ENCODE measurements at regions not wholly inside any gene's neighbourhood (a gene's known extent, or its start where the extent isn't known, plus 50 kb on each side); places are given as distances from the start of the nearest gene placed in this dataset.

- no peak for DNase-seq
Measured at GRCh38 chr7:106776618-106777347, 88.3 kb upstream of the PIK3CG start.

DNA sequence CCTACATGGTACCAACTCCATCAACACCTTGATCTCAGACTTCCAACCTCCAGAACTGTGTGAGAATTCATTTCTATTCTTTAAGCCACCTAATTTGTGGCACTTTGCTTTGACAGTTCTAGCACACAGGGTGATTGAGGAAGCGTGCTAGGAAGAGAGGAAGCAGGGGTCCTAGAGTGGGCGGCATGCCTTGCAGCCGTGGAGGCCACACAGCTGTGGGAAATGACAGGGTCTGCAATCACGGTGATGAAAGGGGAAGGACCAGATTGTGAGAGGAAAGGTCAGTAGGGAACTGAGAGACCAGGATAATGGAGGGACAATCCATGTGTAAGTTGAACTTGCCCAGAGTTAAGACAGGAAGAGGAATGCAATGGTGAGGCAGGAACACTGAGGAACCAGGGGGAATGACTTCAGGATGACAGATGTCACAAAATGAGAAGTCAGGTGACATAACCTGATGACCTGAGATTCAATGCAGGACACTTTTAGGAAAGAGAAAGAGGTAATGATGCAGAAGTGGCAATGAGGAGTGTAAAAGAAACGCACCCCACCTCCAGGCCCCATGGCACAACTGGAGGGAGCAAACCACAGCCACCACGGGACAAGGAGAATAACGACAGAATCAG, 87.3 kb upstream of the PIK3CG start:
- DNase-seq = no peak

DNA sequence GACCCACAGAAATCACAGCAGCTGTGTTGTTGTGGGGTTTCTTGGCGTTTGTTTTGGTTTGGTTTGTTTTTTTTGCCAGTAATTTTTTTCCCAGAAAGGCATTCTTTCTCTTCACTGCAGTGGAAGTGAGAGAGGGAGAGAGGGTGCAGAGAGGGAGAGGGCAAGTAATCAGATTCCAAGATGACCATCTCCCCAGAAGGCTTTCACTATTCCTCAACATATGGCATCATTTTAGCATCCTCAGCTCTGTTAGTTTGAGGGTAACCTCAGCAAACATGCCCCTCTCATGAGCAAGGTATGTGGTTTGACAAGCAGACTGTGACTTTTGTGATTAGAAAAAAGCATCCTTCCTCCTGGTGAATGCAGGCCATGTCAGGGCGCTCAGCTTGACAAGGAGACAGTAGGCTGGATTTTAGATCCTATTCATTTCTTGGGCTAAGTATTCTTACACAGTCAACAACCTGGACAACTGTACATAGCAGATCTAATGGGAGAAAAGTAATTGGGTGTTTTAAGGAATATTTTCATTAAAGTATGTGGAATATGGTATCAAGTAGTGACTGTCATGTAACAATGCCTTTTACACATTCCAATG, 86.3 kb upstream of the PIK3CG start:
- DNase-seq = no peak

DNA sequence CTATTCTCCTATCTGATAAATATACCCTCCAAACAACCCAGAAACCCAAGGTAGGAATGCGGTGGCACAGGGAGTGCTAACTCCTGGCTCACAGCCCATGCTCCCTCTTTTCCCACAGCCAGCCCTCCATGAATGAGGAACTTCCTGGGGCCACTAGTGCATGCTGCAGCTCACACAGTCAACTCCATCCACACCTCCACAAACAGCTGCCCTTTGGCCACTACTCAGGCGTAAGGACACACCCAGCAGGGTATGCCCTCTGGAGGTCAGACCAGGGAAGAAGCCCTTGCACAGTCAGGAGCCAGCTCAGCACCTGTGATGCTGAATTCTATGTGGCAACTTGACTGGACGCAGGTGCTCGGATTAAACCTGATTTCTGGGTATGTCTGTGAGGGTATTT, 85.2 kb upstream of the PIK3CG start:
- no peak for DNase-seq

DNA sequence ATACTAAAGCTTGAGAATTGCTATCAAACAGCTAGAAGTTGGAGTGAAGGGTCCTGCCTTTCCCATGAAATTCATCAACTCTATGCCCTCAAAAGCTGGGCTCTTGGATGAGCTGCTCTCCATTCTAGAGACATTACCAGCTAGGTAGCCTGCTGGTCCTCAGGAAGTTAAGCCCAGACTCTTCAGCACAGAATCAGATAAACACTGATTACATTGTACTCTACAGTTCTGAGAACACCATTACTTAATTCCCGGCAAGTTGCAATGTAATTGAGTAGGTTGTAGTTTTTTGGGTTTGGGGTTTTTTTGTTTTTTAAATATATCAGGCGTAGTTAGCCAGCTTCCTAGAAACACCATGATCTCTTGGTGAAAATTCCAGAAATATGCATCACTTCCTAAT, 84.1 kb upstream of the PIK3CG start:
- no peak for DNase-seq

GRCh38 chr7:106781828-106782544, 83.1 kb upstream of the PIK3CG start:
- no peak for DNase-seq

GRCh38 chr7:106783286-106783685, 81.8 kb upstream of the PIK3CG start:
- DNase-seq = no peak

DNA sequence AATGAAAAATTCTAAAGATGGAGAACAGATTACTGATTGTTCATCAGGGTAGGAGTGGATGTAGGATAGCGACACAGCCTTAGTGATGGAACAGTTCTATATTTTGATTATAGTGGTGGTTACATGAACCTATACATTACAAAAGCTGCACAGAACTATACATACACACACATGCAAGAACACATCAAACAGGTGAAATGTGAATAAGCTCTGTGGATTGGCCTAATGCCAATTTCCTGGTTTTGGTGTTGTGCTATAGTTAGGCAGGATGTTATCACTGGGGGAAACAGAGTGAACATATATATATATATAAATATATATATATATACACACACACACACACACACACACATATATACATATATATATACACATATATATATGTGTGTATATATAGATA, 76.4 kb upstream of the PIK3CG start:
- DNase-seq = no peak

DNA sequence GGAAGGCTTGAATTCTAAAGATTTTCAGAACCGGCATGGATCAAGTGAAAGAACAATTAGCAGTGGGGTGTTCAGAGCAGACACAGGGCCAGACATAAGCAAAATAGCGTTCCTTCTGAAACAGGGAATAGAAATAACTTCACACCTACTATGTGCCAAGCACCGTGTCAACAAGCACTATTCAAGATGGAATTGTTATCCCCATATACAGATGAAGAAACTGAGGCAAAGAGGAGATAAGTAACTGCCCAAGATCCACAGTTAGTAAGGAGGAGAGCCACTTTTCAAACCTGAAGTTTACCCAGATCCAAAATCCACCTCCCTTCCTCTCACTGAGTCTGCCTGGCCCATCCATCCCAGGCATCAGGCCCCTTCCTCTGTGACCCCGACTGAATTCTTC, 73.6 kb upstream of the PIK3CG start:
- DNase-seq = no peak

GRCh38 chr7:106792233-106792926, 72.7 kb upstream of the PIK3CG start:
- DNase-seq = no peak

DNA sequence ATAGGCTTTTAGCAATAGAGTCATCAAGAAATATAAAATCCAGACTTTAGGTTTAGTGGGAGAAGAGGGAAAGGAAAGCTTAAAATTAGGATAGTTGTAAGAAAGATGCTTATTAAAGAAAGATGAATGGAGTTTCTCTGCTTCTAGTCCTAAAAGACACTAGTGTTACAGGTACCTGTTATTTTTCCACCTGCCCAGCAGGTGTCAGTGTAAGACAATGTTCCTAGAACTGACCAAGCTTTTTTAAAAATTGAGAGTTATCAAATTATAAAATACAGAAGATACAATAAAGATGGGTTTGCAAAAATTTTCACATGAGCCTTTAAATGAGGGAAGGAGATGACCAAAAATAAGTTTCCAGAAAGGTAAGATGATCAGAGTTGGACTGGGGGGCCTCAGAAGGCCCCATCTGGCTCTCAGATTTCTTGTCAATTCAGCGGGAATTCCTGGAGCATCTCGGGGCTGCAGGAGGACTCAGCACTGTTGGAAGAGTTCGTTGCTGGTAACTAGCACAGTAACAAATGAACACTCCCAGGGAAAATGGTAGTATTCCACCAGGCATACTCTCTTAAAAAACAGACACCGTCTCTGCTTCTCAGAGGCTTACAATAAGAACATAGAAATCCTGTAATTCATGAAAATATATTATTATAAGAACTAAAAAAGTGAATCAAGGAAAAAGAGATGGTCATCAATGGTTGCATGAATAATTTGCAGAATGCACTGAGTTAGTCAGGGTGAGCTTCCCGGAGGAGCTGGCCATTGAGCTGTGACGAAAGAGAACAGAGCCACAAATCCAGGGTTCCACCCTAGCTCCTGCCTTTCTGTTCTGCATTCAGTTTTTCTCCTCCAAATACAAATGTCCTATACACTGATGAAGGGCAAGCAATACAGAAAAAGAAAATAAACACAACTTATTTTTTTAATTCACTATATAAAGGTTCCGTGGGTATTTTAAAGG, 71.8 kb upstream of the PIK3CG start:
- DNase-seq = no peak

- DNase-seq = no peak
Measured at GRCh38 chr7:106794276-106795083, 70.6 kb upstream of the PIK3CG start.

DNA sequence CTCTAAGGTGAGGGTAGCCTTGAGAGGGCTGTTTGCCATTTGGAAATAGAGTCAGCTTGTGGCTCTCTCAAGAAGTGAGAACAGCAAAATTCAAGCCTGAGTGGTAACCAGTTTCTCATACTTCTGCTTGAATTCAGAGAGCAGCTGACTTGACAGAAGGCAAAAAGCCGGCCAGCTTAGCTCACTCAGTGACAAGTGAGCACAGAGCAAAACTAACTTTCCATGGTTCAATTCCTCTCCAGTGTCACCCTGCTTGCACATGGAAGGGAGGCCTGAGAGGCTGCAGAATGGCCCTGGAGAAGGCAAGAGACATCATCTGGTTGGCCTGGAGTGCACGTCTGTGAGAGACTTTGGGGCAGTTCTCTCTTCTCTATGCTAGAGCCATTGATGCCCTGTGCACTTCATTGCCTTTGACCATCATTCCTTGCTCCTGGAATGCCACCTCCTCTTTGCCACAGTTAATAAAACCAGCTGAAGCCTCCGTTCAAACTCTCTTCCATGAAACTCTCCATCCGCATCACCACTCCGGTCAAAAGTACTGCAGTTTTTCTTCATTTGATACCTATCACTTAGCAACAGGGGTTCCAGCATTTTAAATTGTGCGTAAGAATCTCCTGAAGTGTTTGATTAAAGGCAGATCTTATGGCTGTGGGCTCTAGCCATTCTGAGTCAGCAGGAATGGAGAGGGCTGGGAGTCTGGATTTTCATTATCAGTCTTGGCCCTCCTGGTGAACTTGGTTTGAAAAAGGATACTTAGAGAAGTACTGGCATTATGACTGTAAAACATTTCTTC, 69.8 kb upstream of the PIK3CG start:
- no peak for DNase-seq

GRCh38 chr7:106795877-106796231, 69.2 kb upstream of the PIK3CG start:
- no peak for DNase-seq

- no peak for DNase-seq
Measured at GRCh38 chr7:106797937-106798336, 67.1 kb upstream of the PIK3CG start.

DNA sequence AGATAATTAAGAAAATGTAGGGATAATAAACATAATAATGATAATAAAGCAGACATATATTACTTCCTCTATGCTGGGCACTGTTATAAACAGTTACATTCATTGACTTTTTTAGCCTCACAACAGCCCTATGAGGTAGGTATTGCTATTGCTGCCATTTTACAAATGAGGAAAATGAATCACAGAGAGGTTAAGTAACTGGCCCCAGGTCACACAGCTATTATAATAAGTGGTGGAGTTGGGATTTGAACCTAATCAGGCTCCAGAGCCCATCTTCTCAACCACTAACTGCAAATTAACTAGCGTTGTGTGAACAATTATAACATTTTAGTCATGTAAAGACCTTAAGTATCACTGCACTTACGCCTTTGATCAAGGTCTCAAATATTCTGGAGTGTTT, 62.5 kb upstream of the PIK3CG start:
- no peak for DNase-seq

GRCh38 chr7:106806556-106806955, 58.5 kb upstream of the PIK3CG start:
- DNase-seq = no peak

DNA sequence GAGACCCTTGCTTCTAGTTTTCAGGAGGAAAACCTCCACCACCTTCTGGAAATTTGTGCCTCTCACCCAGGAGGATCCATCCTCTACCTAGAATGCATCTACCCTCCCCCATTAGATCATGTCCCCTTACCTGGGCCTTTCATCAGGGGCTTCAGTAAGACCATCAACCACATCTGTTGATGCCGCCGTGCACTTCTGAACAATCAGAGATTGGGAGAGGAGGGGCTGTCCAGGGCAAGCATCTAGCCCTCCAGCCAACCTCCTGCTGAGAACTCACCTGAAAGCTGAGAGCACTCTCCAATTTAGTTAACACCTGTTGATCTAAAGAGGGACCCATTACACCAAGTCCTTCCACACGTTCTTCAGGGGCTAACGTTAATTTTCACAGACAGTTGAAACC, 57.6 kb upstream of the PIK3CG start:
- no peak for DNase-seq

DNA sequence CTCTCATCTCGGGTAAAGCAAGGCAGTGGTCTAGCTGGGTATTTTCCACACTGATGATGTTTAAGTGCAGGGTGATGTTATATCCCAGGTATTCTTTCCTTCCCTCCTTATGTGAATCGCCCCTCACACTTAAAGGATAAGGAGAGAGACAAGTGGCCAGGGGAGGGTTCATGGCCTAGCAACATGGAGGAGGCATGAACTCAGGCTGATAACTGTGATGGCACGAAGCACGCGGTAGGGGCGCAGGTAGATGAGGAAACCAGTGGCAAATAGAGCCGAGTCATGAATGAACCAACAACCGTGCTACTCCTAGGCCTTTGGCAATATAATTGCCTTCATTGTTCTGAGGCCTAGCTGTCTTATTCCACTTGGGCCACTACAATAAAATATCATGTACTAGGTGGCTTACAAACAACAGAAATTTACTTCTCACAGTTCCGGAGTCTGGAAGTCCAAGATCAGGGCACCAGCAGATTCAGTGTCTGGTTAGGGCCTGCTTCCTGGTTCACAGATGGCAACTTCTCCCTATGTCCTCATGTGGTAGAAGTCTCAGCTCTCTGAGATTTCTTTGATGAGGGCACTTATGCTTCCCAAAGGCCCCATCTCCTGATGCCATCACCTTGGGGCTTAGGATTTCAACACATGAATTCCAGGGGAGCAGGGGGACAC, 56.0 kb upstream of the PIK3CG start:
- no peak for DNase-seq

- no peak for DNase-seq
Measured at GRCh38 chr7:106811472-106811871, 53.6 kb upstream of the PIK3CG start.
